A549 (cell line): ENCODE measurements at regions not wholly inside any gene's neighbourhood (a gene's known extent, or its start where the extent isn't known, plus 50 kb on each side); places are given as distances from the start of the nearest gene placed in this dataset.

Experiments
- ATAC-seq, 2 experiments: fragments of 200-7000 bp in 1 of 2; fragments of >200 bp in 1 of 2; cut with Nextera tagmentation in 1 of 2; cut with Tn5 transposase in 1 of 2; 3 replicates each; pipeline versions ENCODE4 v1.8.0 to v1.9.1; 2018 to 2020; ENCODE audit warnings: mild to moderate bottlenecking in 1 of 2, moderate library complexity in 1 of 2
- CTCF ChIA-PET: fragments of 300-600 bp; sonication (Branson Sonifier 250); formaldehyde crosslinking; extraction: SDS; loops from one replicate; lab custom pipeline; 2021; ENCODE audit warnings: antibody characterized with exemption, inconsistent platforms; lab: Yijun Ruan, JAX
- POLR2A ChIA-PET: fragments of 350-600 bp; formaldehyde crosslinking; extraction: SDS; loops from one replicate; lab custom pipeline; 2021; ENCODE audit warnings: antibody characterized with exemption, inconsistent platforms; lab: Yijun Ruan, JAX
- DNase-seq, 2 experiments: peaks; one replicate each; pipeline versions ENCODE4 v3.0.0 to v3.0.0-alpha.2; 2011 to 2016; ENCODE audit warnings: low read depth in 1 of 2, low spot score in 1 of 2
- FAIRE-seq: peaks from 2 replicates; lab custom pipeline; 2011; peaks lifted over from hg19 to GRCh38; lab: Jason Lieb, UNC
- H3K27ac ChIP-seq, 2 experiments: fragments of >200 bp; sonication (Bioruptor Twin); formaldehyde crosslinking; 3 replicates each; pipeline ENCODE4 v1.5.1; 2016 to 2017
- H3K4me1 ChIP-seq: fragments of >200 bp; sonication (Bioruptor Twin); formaldehyde crosslinking; 3 replicates; pipeline ENCODE4 v1.6.1; 2016
- H3K4me2 ChIP-seq: fragments of >200 bp; sonication (Bioruptor Twin); formaldehyde crosslinking; 3 replicates; pipeline ENCODE4 v1.6.1; 2016
- H3K4me3 ChIP-seq: fragments of >200 bp; sonication (Bioruptor Twin); formaldehyde crosslinking; 3 replicates; pipeline ENCODE4 v1.5.1; 2016
- H3K9me3 ChIP-seq: fragments of >200 bp; sonication (Bioruptor Twin); formaldehyde crosslinking; 3 replicates; pipeline ENCODE4 v1.6.1; 2016
- CBX2 ChIP-seq: fragments of 200-600 bp; sonication (generic); IDR thresholded peaks from 2 replicates; pipeline ENCODE4 v1.6.1; 2016; ENCODE audit warnings: low read depth, mild to moderate bottlenecking, borderline replicate concordance
- CHD4 ChIP-seq: fragments of 200-600 bp; sonication (generic); IDR thresholded peaks from 2 replicates; pipeline ENCODE4 v1.6.1; 2016; ENCODE audit warnings: antibody characterized with exemption, mild to moderate bottlenecking, borderline replicate concordance
- EHF ChIP-seq: fragments of 250-450 bp; sonication (Bioruptor Pico); IDR thresholded peaks from 2 replicates; pipeline ENCODE4 v1.5.0; 2020; ENCODE audit warnings: mild to moderate bottlenecking
- EP300 ChIP-seq, 2 experiments: fragments of >200 bp; sonication (Bioruptor Twin); formaldehyde crosslinking; IDR thresholded peaks; 2 replicates in 1 of 2; 3 replicates in 1 of 2; pipeline ENCODE4 v1.6.1; 2016 to 2017
- FOSB ChIP-seq: fragments of 250-450 bp; sonication (Bioruptor Pico); IDR thresholded peaks from 2 replicates; pipeline ENCODE4 v1.5.0; 2020; ENCODE audit warnings: mild to moderate bottlenecking, moderate library complexity
- FOXS1 ChIP-seq: fragments of 250-450 bp; sonication (Bioruptor Pico); IDR thresholded peaks from 2 replicates; pipeline ENCODE4 v1.5.0; 2020; ENCODE audit warnings: mild to moderate bottlenecking, moderate library complexity
- HDAC2 ChIP-seq: fragments of 200-600 bp; sonication (generic); IDR thresholded peaks from 2 replicates; pipeline ENCODE4 v1.6.1; 2016
- HEYL ChIP-seq: fragments of 250-450 bp; sonication (Bioruptor Pico); IDR thresholded peaks from 2 replicates; pipeline ENCODE4 v1.8.0; 2021; ENCODE audit warnings: mild to moderate bottlenecking, moderate library complexity
- HOXB13 ChIP-seq: fragments of 250-450 bp; sonication (Bioruptor Pico); IDR thresholded peaks from 2 replicates; pipeline ENCODE4 v1.5.0; 2020; ENCODE audit warnings: low read depth, mild to moderate bottlenecking, moderate library complexity
- HOXB5 ChIP-seq: fragments of 250-450 bp; sonication (Bioruptor Pico); IDR thresholded peaks from 2 replicates; pipeline ENCODE4 v1.5.0; 2020; ENCODE audit warnings: mild to moderate bottlenecking, moderate library complexity
- KDM5A ChIP-seq: fragments of 200-600 bp; sonication (generic); IDR thresholded peaks from 2 replicates; pipeline ENCODE4 v1.6.1; 2016; ENCODE audit warnings: antibody characterized with exemption, mild to moderate bottlenecking
- MAFK ChIP-seq: fragments of 450-650 bp; IDR thresholded peaks from 2 replicates; pipeline ENCODE4 v1.6.1; 2014; ENCODE audit not compliant: partially characterized antibody
- NFE2L2 ChIP-seq: fragments of 150-350 bp; conservative IDR thresholded peaks from 2 replicates; pipeline ENCODE4 v1.6.1; 2014; ENCODE audit warnings: low read length
- NPAS2 ChIP-seq: fragments of 250-450 bp; sonication (Bioruptor Pico); IDR thresholded peaks from 2 replicates; pipeline ENCODE4 v1.8.0; 2022; ENCODE audit warnings: mild to moderate bottlenecking, moderate library complexity, borderline replicate concordance
- NR3C1 ChIP-seq: fragments of >200 bp; sonication (Bioruptor Twin); formaldehyde crosslinking; IDR thresholded peaks from 3 replicates; pipeline ENCODE4 v1.6.1; 2017
- PBX3 ChIP-seq: IDR thresholded peaks from 2 replicates; pipeline ENCODE4 v1.6.1; 2012
- PHF8 ChIP-seq: fragments of 200-600 bp; sonication (generic); IDR thresholded peaks from 2 replicates; pipeline ENCODE4 v1.6.1; 2016; ENCODE audit warnings: low read depth, mild to moderate bottlenecking, antibody characterized with exemption, moderate library complexity, borderline replicate concordance
- POLR2AphosphoS2 ChIP-seq: conservative IDR thresholded peaks from 2 replicates; pipeline ENCODE4 v1.6.1; 2012; ENCODE audit warnings: low read length, improper control_type of control experiment, inconsistent platforms
- RAD21 ChIP-seq, 2 experiments: fragments of >200 bp in 1 of 2; sonication (Bioruptor Twin) in 1 of 2; formaldehyde crosslinking in 1 of 2; IDR thresholded peaks in 1 of 2; conservative IDR thresholded peaks in 1 of 2; 2 replicates in 1 of 2; 3 replicates in 1 of 2; pipeline ENCODE4 v1.6.1; 2012 to 2018; ENCODE audit warnings: inconsistent platforms in 1 of 2
- RCOR1 ChIP-seq: fragments of 150-350 bp; IDR thresholded peaks from 2 replicates; pipeline ENCODE4 v1.6.1; 2014; ENCODE audit warnings: antibody characterized with exemption, low read length, low read depth
- RNF2 ChIP-seq: fragments of 200-600 bp; sonication (generic); IDR thresholded peaks from 2 replicates; pipeline ENCODE4 v1.6.1; 2016; ENCODE audit warnings: low read depth, mild to moderate bottlenecking, antibody characterized with exemption, moderate library complexity, borderline replicate concordance
- SMC3 ChIP-seq: fragments of >200 bp; sonication (Bioruptor Twin); formaldehyde crosslinking; IDR thresholded peaks from 3 replicates; pipeline ENCODE4 v1.6.1; 2018; ENCODE audit warnings: inconsistent platforms
- ZC3H11A ChIP-seq: fragments of 450-650 bp; IDR thresholded peaks from 2 replicates; pipeline ENCODE4 v1.6.1; 2014; ENCODE audit warnings: antibody characterized with exemption, mild to moderate bottlenecking
- ZFP36 ChIP-seq: fragments of 450-650 bp; IDR thresholded peaks from 2 replicates; pipeline ENCODE4 v1.6.1; 2014; ENCODE audit warnings: borderline replicate concordance; ENCODE audit not compliant: partially characterized antibody
- ZNF302 ChIP-seq: fragments of 250-450 bp; sonication (Bioruptor Pico); IDR thresholded peaks from 2 replicates; pipeline ENCODE4 v1.9.0; 2021; ENCODE audit warnings: inconsistent platforms, mild to moderate bottlenecking, moderate library complexity
- WGBS: methylation state at CpG from one replicate; pipeline ENCODE4 v1.1.6; 2017; ENCODE audit errors: missing lambda C conversion rate; 5-methylcytosine and 5-hydroxymethylcytosine counted together
- TF ChIP-seq, protein P1 (sequence below): IDR thresholded peaks from 2 replicates; pipeline ENCODE4 v1.6.1; 2012; ENCODE audit warnings: low read depth, borderline replicate concordance
- TF ChIP-seq, protein P2 (sequence below): fragments of >200 bp; sonication (Bioruptor Twin); formaldehyde crosslinking; IDR thresholded peaks from 3 replicates; pipeline ENCODE4 v1.6.1; 2016
- TF ChIP-seq, protein P3 (sequence below): fragments of 250-450 bp; sonication (Bioruptor Pico); IDR thresholded peaks from 2 replicates; pipeline ENCODE4 v1.5.0; 2020; ENCODE audit warnings: low read depth, mild to moderate bottlenecking, moderate library complexity

GRCh38 chr5:158430166-158430797 lies 571.3 kb upstream of the CLINT1 start:
- Histone ChIP-seq H3K4me2 (no peak overlapping the region), H3K27ac (no peak overlapping the region), H3K4me3 (no peak overlapping the region), H3K4me1 (no peaks in the 10 kb centered on the region), H3K9me3 (no peaks in the 10 kb centered on the region)
- POLR2A ChIA-PET: no interaction called here
- CTCF ChIA-PET: no interaction called here
- no peak for ATAC-seq
- FAIRE-seq: no peak
- whole genome bisulfite sequencing: 0% methylated on average over 2 of the region's 2 CpGs
- TF ChIP-seq, protein P1, sequence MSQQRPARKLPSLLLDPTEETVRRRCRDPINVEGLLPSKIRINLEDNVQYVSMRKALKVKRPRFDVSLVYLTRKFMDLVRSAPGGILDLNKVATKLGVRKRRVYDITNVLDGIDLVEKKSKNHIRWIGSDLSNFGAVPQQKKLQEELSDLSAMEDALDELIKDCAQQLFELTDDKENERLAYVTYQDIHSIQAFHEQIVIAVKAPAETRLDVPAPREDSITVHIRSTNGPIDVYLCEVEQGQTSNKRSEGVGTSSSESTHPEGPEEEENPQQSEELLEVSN: no peak
- no peak for TF ChIP-seq ZFP36
- TF ChIP-seq, protein P2, sequence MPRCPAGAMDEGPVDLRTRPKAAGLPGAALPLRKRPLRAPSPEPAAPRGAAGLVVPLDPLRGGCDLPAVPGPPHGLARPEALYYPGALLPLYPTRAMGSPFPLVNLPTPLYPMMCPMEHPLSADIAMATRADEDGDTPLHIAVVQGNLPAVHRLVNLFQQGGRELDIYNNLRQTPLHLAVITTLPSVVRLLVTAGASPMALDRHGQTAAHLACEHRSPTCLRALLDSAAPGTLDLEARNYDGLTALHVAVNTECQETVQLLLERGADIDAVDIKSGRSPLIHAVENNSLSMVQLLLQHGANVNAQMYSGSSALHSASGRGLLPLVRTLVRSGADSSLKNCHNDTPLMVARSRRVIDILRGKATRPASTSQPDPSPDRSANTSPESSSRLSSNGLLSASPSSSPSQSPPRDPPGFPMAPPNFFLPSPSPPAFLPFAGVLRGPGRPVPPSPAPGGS: no peak
- TF ChIP-seq NPAS2: no peak
- TF ChIP-seq EHF: no peak
- no peak for TF ChIP-seq FOXS1 (CRISPR knock-in tag)
- no peak for TF ChIP-seq PHF8
- no peak for TF ChIP-seq FOSB
- TF ChIP-seq KDM5A: no peak
- TF ChIP-seq SMC3: no peak
- no peak for TF ChIP-seq CBX2
- TF ChIP-seq EP300 (IDR thresholded peaks at IDR 0.05): no peak
- TF ChIP-seq, protein P3, sequence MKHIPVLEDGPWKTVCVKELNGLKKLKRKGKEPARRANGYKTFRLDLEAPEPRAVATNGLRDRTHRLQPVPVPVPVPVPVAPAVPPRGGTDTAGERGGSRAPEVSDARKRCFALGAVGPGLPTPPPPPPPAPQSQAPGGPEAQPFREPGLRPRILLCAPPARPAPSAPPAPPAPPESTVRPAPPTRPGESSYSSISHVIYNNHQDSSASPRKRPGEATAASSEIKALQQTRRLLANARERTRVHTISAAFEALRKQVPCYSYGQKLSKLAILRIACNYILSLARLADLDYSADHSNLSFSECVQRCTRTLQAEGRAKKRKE (CRISPR knock-in tag): no peak
- TF ChIP-seq CHD4: no peak
- TF ChIP-seq POLR2AphosphoS2: no peak
- TF ChIP-seq RNF2: no peak
- TF ChIP-seq RCOR1: no peak
- no peak for TF ChIP-seq ZNF302
- no peak for TF ChIP-seq ZC3H11A
- no peak for DNase-seq

GRCh38 chr5:158429564-158429963 lies 570.6 kb upstream of the CLINT1 start:
- TF ChIP-seq RAD21 (conservative IDR thresholded peaks at IDR 0.05 in 1 of 2, IDR thresholded peaks at IDR 0.05 in 1 of 2) (no peak), PHF8 (no peak), NPAS2 (no peak), CHD4 (no peak), NFE2L2 (no peak), ZNF302 (no peak), SMC3 (no peak), HEYL (CRISPR knock-in tag) (no peak), PBX3 (no peak), ZFP36 (no peak), HOXB13 (CRISPR knock-in tag) (no peak), RNF2 (no peak), HDAC2 (no peak), EHF (no peak), POLR2AphosphoS2 (no peak), HOXB5 (no peak), MAFK (no peak), NR3C1 (no peak)
- TF ChIP-seq, protein P3 (CRISPR knock-in tag): no peak
- TF ChIP-seq, protein P2: no peak
- Histone ChIP-seq H3K4me1 (no peaks in the 10 kb centered on the region), H3K9me3 (no peaks in the 10 kb centered on the region), H3K4me2 (no peak overlapping the region), H3K27ac (no peak overlapping the region), H3K4me3 (no peak overlapping the region)
- ATAC-seq: no peak
- no peak for FAIRE-seq
- POLR2A ChIA-PET: no interaction called here
- CTCF ChIA-PET: no interaction called here
- DNase-seq: no peak
- 4% methylated on average over 4 of the region's 4 CpGs for WGBS
